Activated CD4-positive, alpha-beta T cell treated with anti-CD3 and anti-CD28 coated beads, Interleukin-10, Interleukin-2, amounts not matched to agents 100 ng/mL and 50 ng/mL, durations not matched to agents 16 hours and 8 hours (primary cell): ENCODE measurements at regions not wholly inside any gene's neighbourhood (a gene's known extent, or its start where the extent isn't known, plus 50 kb on each side); places are given as distances from the start of the nearest gene placed in this dataset.

Source experiments
- DNase-seq: peaks from one replicate; pipeline ENCODE4 v3.0.0-alpha.2; 2020

- no peak for DNase-seq
These were observed 604.8 kb upstream of the BRINP1 start for GRCh38 chr9:119974026-119974425.

- DNase-seq = peak; percentile 59
These were observed 599.8 kb upstream of the BRINP1 start for GRCh38 chr9:119968836-119969707.

- DNase-seq = no peak
These were observed 598.8 kb upstream of the BRINP1 start for GRCh38 chr9:119967867-119968535.

DNA sequence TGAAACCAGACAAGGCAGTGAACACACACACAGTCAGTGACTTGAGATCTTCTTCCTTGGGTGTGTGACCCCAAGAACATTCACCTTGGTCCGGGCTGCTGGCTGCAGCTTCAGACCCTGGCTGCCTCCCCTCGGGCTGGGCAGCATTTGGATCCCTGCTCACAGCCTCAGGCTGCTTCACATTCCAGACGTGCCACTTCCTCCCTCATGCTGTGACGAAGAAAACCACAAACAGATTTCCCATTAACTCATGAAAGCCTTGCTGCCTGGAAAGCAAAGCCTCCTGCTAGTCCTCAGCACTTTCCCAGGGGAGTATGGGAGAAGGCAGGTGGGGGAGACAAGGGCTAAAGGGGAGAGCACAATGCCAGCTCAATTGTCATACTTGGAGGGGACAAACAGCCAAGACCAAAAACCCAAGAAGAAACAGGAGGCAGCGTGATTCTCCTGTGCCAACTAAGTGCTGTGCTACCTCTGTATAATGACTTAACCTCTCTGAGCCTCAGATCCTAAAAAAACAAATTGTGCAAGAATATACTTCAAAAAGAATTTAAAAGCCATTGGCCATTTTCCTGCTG, 594.6 kb upstream of the BRINP1 start:
- DNase-seq = no peak

GRCh38 chr9:119963258-119963797, 594.1 kb upstream of the BRINP1 start:
- no peak for DNase-seq

- peak; percentile 15 for DNase-seq
These were observed 592.7 kb upstream of the BRINP1 start for GRCh38 chr9:119961774-119962424.

GRCh38 chr9:119959846-119960545, 590.8 kb upstream of the BRINP1 start:
- DNase-seq = no peak

GRCh38 chr9:119956111-119956510, 586.9 kb upstream of the BRINP1 start:
- no peak for DNase-seq

GRCh38 chr9:119955276-119955675, 586.0 kb upstream of the BRINP1 start:
- DNase-seq = no peak

DNA sequence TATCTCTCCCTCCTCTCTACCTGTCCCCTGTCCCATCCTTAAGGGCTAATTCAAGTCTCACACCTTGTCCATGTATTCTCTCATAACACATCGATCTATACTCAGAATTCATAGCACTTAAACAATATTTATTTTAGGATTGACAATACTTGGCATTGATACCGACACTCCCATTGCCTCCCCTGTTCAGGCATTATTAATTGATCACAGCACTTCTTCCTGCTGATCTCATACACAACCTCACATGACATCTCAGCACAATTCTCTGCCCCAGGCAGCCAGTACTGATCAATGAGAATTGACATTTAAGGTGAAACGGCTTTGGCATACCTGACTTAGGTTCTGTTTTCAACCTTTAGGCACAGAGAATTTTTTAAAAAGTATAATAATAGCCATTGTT, 582.4 kb upstream of the BRINP1 start:
- no peak for DNase-seq

GRCh38 chr9:119951090-119951489, 581.9 kb upstream of the BRINP1 start:
- no peak for DNase-seq

DNA sequence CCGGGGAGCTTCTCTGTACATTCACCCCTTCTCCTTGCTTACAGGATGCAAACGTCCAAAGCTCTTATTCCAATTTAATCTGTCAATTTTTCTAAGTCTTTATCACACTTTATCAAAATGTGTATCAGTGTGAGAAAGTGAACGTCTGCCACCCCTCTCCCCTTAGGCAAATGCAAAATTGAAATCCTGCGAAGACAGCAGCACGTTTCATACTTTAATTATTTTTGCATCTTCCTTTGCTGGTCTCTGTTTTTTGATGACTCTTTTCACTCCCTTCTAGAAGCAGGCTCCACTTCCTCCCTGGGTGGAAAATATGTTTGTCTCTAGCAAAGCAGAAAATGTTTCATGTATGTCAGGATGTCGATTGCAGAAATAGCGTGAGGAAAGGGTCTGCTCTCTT, 576.5 kb upstream of the BRINP1 start:
- no peak for DNase-seq

GRCh38 chr9:119941091-119941490, 571.9 kb upstream of the BRINP1 start:
- DNase-seq = no peak

DNA sequence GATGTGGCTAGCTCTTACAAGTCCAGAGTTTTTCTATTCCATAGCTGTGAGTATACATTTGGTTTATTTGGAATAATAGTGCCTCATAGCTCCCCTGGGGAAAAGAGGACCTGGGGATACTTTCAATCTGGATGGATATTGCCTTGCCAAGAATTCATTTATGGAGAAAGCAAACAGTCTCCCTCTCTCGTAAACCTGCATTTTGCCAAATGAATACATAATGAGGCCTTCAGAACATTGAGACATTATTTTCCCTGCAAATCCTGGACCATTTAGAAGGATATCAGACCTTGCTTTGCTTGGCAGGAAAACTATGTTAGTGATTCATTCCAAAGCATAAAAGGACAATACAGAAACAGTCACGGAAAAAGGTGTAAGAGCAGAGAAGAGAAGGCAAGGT, 569.6 kb upstream of the BRINP1 start:
- no peak for DNase-seq

- no peak for DNase-seq
These were observed 565.3 kb upstream of the BRINP1 start for GRCh38 chr9:119934497-119934896.

DNA sequence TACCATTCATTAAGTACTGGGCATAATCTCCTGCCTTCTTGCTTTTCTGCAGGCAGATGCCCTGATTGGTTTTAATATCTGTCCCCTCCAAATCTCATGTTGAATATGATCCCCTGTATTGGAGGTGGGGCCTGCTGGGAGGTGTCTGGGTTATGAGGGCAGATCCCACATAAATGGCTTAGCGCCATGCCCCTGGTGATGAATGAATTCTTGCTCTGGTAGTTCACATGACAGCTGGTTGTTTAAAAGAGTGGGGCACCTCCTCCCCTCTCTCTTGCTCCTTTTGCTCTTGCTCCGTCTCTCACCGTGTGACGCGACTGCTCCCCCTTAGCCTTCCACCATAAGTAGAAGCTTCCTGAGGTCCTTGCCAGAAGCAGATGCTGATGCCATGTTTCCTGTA, 564.0 kb upstream of the BRINP1 start:
- DNase-seq = no peak

DNA sequence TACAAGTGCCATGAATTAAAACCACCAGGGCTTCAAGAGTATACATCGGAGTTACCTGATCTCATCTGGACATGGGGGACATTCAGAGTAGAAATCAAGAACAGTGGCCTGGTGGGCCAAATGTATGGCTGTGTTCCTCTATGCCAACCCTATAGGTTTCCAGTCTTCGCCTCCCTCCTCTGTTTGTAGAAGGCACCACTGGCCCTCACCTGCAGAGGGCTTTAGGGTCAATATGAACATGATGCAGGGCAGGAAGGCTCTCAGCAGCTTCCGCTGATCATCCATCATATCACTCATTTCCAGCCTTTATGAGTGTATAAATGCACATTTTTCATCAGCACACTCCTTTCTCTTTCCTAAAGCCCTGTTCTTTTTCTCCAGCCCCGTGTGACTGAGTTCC, 555.5 kb upstream of the BRINP1 start:
- DNase-seq = no peak

DNA sequence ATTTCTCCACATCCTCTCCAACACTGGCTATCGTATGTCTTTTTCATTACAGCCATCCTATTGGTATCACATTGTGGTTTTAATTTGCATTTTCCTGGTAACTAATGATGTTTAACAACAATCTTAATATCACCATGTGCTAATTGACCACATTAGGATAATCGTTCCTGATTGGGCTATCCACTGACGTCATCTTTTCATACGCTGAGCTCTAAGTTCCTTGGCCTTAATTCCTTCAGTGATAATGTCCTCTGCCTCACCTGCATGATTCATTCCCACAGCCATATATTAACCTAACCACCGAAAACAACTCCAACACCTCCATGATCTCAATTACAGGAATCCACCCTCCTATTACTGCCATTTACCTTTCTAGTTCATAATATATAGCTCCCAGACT, 547.9 kb upstream of the BRINP1 start:
- no peak for DNase-seq

DNA sequence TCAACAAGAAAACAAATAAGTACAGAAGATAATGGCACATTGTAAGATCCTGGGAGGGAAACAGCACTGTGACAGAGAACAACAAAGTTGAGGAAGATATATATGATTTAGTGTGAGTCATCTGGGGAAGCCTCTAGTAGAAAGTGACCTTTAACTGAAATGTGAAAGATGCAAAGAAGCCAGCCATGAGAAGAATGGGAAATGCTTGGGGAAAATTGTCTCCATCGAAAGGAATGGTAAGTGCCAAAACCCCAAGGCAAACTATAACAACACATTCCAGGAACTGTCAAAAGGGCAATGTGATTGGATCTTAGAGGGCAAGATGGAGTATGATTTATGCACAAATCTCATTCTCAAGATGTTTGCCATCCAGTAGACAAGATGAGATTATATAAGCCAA, 537.8 kb upstream of the BRINP1 start:
- no peak for DNase-seq

- DNase-seq = no peak
These were observed 536.5 kb upstream of the BRINP1 start for GRCh38 chr9:119905724-119906123.

DNA sequence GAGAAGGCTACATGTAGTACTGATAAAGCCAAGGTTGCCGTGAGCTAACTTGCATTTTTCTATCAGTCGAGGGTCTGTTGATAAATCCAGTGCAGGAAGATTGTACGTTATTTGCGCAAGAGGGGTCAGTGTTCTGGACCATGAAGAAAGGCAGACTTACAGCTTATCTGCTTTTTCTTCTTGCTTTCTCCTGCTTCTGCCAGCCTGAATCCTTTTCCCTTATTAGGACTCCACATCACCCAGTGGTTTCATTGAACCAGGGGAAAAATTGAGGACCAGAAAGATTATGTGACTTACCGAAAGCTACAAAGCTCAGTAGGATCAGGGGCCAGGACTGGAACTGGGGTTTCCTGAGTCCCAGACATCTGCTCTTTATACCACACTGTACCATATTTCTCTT, 534.6 kb upstream of the BRINP1 start:
- no peak for DNase-seq

- no peak for DNase-seq
These were observed 533.4 kb upstream of the BRINP1 start for GRCh38 chr9:119902611-119903010.

GRCh38 chr9:119898316-119898715, 529.1 kb upstream of the BRINP1 start:
- DNase-seq = no peak
